GM19324 (cell line): ENCODE measurements at regions not wholly inside any gene's neighbourhood (a gene's known extent, or its start where the extent isn't known, plus 50 kb on each side); places are given as distances from the start of the nearest gene placed in this dataset.

ENCODE experiments used
- ATAC-seq: cut with Tn5 transposase; IDR thresholded peaks from one replicate; pipeline ENCODE4 v1.9.1; 2021; ENCODE audit warnings: mild to moderate bottlenecking, moderate library complexity; ENCODE audit not compliant: unreplicated experiment, low FRiP score

- no peak for ATAC-seq
These were observed 379.4 kb downstream of the PLPP3 start for GRCh38 chr1:56199956-56200355.

GRCh38 chr1:56199061-56199460, 380.3 kb downstream of the PLPP3 start:
- ATAC-seq, result no peak

- no peak for ATAC-seq
These were observed 381.4 kb downstream of the PLPP3 start for GRCh38 chr1:56197946-56198345.

GRCh38 chr1:56196839-56197238, 382.5 kb downstream of the PLPP3 start:
- ATAC-seq, result no peak

GRCh38 chr1:56194701-56195300, 384.6 kb downstream of the PLPP3 start:
- no peak for ATAC-seq

GRCh38 chr1:56193656-56194055, 385.7 kb downstream of the PLPP3 start:
- no peak for ATAC-seq

GRCh38 chr1:56191369-56191768, 388.0 kb downstream of the PLPP3 start:
- ATAC-seq, result no peak

- ATAC-seq, result no peak
These were observed 388.5 kb downstream of the PLPP3 start for GRCh38 chr1:56190806-56191365.

- no peak for ATAC-seq
These were observed 389.2 kb downstream of the PLPP3 start for GRCh38 chr1:56189946-56190805.

- ATAC-seq, result no peak
These were observed 389.9 kb downstream of the PLPP3 start for GRCh38 chr1:56189454-56189853.

- no peak for ATAC-seq
These were observed 390.5 kb downstream of the PLPP3 start for GRCh38 chr1:56188855-56189254.

- no peak for ATAC-seq
These were observed 391.1 kb downstream of the PLPP3 start for GRCh38 chr1:56188221-56188620.

GRCh38 chr1:56187405-56187804, 392.0 kb downstream of the PLPP3 start:
- ATAC-seq, result no peak

- no peak for ATAC-seq
These were observed 393.9 kb downstream of the PLPP3 start for GRCh38 chr1:56185493-56185892.

GRCh38 chr1:56183151-56183550, 396.2 kb downstream of the PLPP3 start:
- no peak for ATAC-seq

GRCh38 chr1:56180520-56181190, 398.7 kb downstream of the PLPP3 start:
- no peak for ATAC-seq

- ATAC-seq, result no peak
These were observed 399.8 kb downstream of the PLPP3 start for GRCh38 chr1:56179543-56179942.

GRCh38 chr1:56175211-56175610, 404.2 kb downstream of the PLPP3 start:
- ATAC-seq, result no peak

- ATAC-seq, result no peak
These were observed 405.0 kb downstream of the PLPP3 start for GRCh38 chr1:56174176-56174885.

- ATAC-seq, result no peak
These were observed 405.6 kb downstream of the PLPP3 start for GRCh38 chr1:56173736-56174135.

- no peak for ATAC-seq
These were observed 407.7 kb downstream of the PLPP3 start for GRCh38 chr1:56171670-56172069.
